DND-41 (cell line): ENCODE measurements at regions not wholly inside any gene's neighbourhood (a gene's known extent, or its start where the extent isn't known, plus 50 kb on each side); places are given as distances from the start of the nearest gene placed in this dataset.

Experiments
- EZH2 ChIP-seq: IDR thresholded peaks from 3 replicates; pipeline ENCODE4 v1.6.1; 2012; ENCODE audit warnings: borderline replicate concordance, low read depth, mild to moderate bottlenecking, moderate library complexity, low read length, inconsistent platforms; ENCODE audit not compliant: severe bottlenecking
- TF ChIP-seq, protein P1 (sequence below): IDR thresholded peaks from 2 replicates; pipeline ENCODE4 v1.5.1; 2012; ENCODE audit warnings: borderline replicate concordance, low read length, moderate library complexity, mild to moderate bottlenecking; ENCODE audit not compliant: poor library complexity, severe bottlenecking; ENCODE audit errors: extremely low read depth

DNA sequence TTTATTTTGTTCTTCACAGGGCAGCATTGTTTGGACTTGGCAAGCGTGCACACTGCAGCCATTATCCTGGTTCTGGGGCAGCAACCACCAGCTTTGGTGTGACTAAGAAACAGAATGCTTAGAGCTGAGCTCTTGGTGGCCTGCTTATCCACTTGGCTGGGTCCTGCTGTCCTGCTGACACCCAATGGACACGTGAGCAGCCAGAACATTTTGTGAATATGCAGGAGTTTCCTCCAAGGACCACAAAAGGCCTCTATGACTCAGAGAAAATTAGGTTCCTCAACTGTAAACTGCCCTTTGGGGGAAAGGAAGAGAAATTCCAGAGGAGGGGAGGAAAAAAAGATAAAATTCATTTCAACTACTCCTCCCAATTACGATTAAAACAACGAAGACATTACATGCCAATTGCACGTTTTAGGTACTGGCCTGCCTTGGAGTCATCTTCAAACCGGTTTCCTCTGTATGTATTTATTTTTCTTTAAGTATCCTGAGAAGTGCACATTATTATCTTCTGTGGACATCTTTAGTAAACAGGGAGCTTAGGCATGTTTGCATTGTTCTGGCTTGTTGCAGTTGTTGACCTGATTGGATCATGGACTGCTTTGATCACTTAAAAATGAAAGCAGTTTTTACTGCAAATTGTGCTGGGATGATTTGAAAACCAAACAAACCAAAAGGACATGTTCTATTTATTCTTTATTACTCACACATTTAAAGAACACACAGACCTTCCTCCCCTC is 82.3 kb upstream of the TLE4 start:
- TF ChIP-seq, protein P1, sequence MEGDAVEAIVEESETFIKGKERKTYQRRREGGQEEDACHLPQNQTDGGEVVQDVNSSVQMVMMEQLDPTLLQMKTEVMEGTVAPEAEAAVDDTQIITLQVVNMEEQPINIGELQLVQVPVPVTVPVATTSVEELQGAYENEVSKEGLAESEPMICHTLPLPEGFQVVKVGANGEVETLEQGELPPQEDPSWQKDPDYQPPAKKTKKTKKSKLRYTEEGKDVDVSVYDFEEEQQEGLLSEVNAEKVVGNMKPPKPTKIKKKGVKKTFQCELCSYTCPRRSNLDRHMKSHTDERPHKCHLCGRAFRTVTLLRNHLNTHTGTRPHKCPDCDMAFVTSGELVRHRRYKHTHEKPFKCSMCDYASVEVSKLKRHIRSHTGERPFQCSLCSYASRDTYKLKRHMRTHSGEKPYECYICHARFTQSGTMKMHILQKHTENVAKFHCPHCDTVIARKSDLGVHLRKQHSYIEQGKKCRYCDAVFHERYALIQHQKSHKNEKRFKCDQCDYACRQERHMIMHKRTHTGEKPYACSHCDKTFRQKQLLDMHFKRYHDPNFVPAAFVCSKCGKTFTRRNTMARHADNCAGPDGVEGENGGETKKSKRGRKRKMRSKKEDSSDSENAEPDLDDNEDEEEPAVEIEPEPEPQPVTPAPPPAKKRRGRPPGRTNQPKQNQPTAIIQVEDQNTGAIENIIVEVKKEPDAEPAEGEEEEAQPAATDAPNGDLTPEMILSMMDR: no peak
- no peak for TF ChIP-seq EZH2
